ENCODE measurements at regions not wholly inside any gene's neighbourhood (a gene's known extent, or its start where the extent isn't known, plus 50 kb on each side); places are given as distances from the start of the nearest gene placed in this dataset.

DNA sequence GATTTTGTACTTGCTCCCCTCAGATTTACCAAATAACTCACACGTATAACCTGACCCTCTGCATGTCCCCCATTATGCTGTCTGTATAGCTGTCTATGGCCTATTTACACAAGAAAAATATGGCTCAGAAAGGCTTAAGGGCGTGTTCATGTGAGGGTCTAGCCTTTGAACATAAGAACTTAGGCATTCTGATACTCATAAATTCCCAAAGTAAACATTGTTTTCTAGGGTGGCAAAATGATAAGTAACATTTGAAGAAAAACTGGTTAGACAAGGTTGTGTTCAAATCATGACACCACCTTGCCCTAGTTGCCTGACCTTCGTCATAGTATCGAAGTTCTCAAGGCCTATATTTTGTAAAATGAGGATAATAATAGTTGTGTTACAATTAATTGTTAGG is 394.6 kb downstream of the LRRIQ3 start:
- H3K27ac ChIP-seq: no peak overlapping the region
- DNase-seq: no peak
- in situ Hi-C loops (cut with HindIII; ENCODE audit: low pct_ligation_motif_present, low sequenced_read_pairs): no loop called here

GRCh38 chr1:73801912-73802429 is 396.0 kb downstream of the LRRIQ3 start:
- Histone ChIP-seq H3K4me3 (ENCODE audit: low read depth, low read length) (no peak overlapping the region), H3K27ac (no peak overlapping the region), H3K27me3 (replicated peaks) (no peaks in the 10 kb centered on the region), H3K36me3 (replicated peaks) (no peaks in the 10 kb centered on the region)
- in situ Hi-C loops (cut with HindIII; ENCODE audit: low pct_ligation_motif_present, low sequenced_read_pairs): no loop called here
- DNase-seq: no peak
- TF ChIP-seq CTCF (IDR thresholded peaks at IDR 0.05; ENCODE audit: low read depth, low read length, missing control alignments): no peak

More for the DNA sequence above, 394.6 kb downstream of the LRRIQ3 start:
- no peak overlapping the region for H3K4me3 ChIP-seq (ENCODE audit: low read depth, low read length)
- H3K27me3 ChIP-seq (replicated peaks): no peaks in the 10 kb centered on the region
- no peak for TF ChIP-seq CTCF (IDR thresholded peaks at IDR 0.05; ENCODE audit: low read depth, low read length, missing control alignments)
- H3K36me3 ChIP-seq (replicated peaks): no peaks in the 10 kb centered on the region

GRCh38 chr1:73800376-73800775 is 397.6 kb downstream of the LRRIQ3 start:
- Histone ChIP-seq H3K4me3 (ENCODE audit: low read depth, low read length) (no peak overlapping the region), H3K27ac (no peak overlapping the region), H3K36me3 (replicated peaks) (no peaks in the 10 kb centered on the region), H3K27me3 (replicated peaks) (no peaks in the 10 kb centered on the region)
- in situ Hi-C loops (cut with HindIII; ENCODE audit: low pct_ligation_motif_present, low sequenced_read_pairs): no loop called here
- no peak for TF ChIP-seq CTCF (IDR thresholded peaks at IDR 0.05; ENCODE audit: low read depth, low read length, missing control alignments)
- no peak for DNase-seq

DNA sequence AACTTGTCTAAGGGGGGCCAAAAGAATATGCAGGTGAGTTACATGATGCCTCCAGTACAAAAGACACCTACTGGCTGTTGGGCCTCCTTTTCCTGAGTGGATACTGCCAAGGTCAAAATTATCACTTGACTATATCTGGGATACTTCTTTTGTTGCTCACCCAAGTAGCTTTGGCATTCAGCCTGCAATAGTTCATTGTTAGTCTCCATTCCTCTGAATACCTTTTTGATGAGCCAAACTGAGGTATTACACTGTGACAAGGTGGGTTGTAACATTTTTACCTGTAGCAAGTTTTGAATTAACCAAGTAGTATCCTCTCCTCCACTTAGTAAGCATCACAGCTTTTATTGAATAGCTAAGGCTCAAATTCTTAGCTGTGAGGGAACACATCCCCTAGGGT is 408.0 kb downstream of the LRRIQ3 start:
- in situ Hi-C loops (cut with HindIII; ENCODE audit: low pct_ligation_motif_present, low sequenced_read_pairs): no loop called here
- no peak for TF ChIP-seq CTCF (IDR thresholded peaks at IDR 0.05; ENCODE audit: low read depth, low read length, missing control alignments)
- H3K27ac ChIP-seq: no peak overlapping the region
- H3K4me3 ChIP-seq (ENCODE audit: low read depth, low read length): no peak overlapping the region
- no peaks in the 10 kb centered on the region for H3K36me3 ChIP-seq (replicated peaks)
- no peaks in the 10 kb centered on the region for H3K27me3 ChIP-seq (replicated peaks)
- DNase-seq: no peak

DNA sequence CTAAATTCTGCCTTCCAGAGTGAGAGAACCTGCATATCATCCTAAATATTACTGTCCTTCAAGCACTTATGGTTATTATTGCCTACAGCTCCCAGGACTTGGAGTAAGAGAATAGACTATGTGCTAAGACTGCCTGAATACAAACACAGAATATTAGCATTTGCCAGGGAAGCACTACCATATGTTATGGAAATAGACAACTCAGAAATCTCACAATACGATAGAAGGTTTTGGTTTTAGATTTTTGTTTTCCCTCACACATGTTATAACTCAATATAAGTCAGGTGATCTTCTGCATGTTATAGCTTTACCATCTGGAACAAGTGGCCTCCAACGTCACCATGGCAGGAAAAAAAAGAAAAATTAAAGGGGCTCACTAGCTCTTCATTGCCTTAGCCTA is 413.9 kb downstream of the LRRIQ3 start:
- DNase-seq: no peak

More for the DNA sequence above, 413.9 kb downstream of the LRRIQ3 start:
- Histone ChIP-seq H3K27ac (no peak overlapping the region), H3K36me3 (replicated peaks) (no peaks in the 10 kb centered on the region), H3K27me3 (replicated peaks) (no peaks in the 10 kb centered on the region), H3K4me3 (ENCODE audit: low read depth, low read length) (no peak overlapping the region)
- TF ChIP-seq CTCF (IDR thresholded peaks at IDR 0.05; ENCODE audit: low read depth, low read length, missing control alignments): no peak
- in situ Hi-C loops (cut with HindIII; ENCODE audit: low pct_ligation_motif_present, low sequenced_read_pairs): no loop called here
